ENCODE measurements at regions not wholly inside any gene's neighbourhood (a gene's known extent, or its start where the extent isn't known, plus 50 kb on each side); places are given as distances from the start of the nearest gene placed in this dataset.

GRCh38 chr3:34264337-34265041, 466.1 kb downstream of the PDCD6IP start:
- WGBS, 2 donors = 75 to 77% methylated on average over 5 of the region's 5 CpGs

GRCh38 chr3:34267088-34267487, 468.7 kb downstream of the PDCD6IP start:
- intact Hi-C loops (cut with DNase I) = no loop called here

More at GRCh38 chr3:34264337-34265041, 466.1 kb downstream of the PDCD6IP start:
- intact Hi-C loops (cut with DNase I) = no loop called here
- no peaks in the 10 kb centered on the region for H3K27me3 ChIP-seq
- no peak overlapping the region for H3K4me3 ChIP-seq
- H3K36me3 ChIP-seq = no peaks in the 10 kb centered on the region
- no peak for TF ChIP-seq CTCF (IDR thresholded peaks at IDR 0.05)
- no peak for TF ChIP-seq POLR2A (IDR thresholded peaks at IDR 0.05)
- no peak overlapping the region for H3K27ac ChIP-seq
- H3K9me3 ChIP-seq = no peaks in the 10 kb centered on the region
- H3K4me1 ChIP-seq = peaks cover 0 to 13% (median 3%) of the 10 kb centered on the region in 3 donors
- no peak for DNase-seq

GRCh38 chr3:34268032-34268709, 469.7 kb downstream of the PDCD6IP start:
- Histone ChIP-seq H3K9me3 (no peaks in the 10 kb centered on the region), H3K4me3 (no peak overlapping the region), H3K27me3 (no peaks in the 10 kb centered on the region), H3K27ac (no peak overlapping the region), H3K4me1 (peaks cover 0 to 4% (median 0%) of the 10 kb centered on the region in 3 donors), H3K36me3 (no peaks in the 10 kb centered on the region)
- 65 to 70% methylated on average over 4 of the region's 4 CpGs for WGBS, 2 donors
- no peak for DNase-seq
- intact Hi-C loops (cut with DNase I) = no loop called here
- TF ChIP-seq POLR2A (IDR thresholded peaks at IDR 0.05) (no peak), CTCF (IDR thresholded peaks at IDR 0.05) (no peak)

More at GRCh38 chr3:34267088-34267487, 468.7 kb downstream of the PDCD6IP start:
- H3K27ac ChIP-seq = no peak overlapping the region
- TF ChIP-seq CTCF (IDR thresholded peaks at IDR 0.05) (no peak), POLR2A (IDR thresholded peaks at IDR 0.05) (no peak)
- no peak overlapping the region for H3K4me3 ChIP-seq
- no peaks in the 10 kb centered on the region for H3K36me3 ChIP-seq
- no peaks in the 10 kb centered on the region for H3K27me3 ChIP-seq
- H3K4me1 ChIP-seq = peaks cover 0 to 4% (median 0%) of the 10 kb centered on the region in 3 donors
- H3K9me3 ChIP-seq = no peaks in the 10 kb centered on the region
- DNase-seq = no peak

- Histone ChIP-seq H3K4me1 (no peaks in the 10 kb centered on the region), H3K27me3 (no peaks in the 10 kb centered on the region), H3K27ac (no peak overlapping the region), H3K4me3 (no peak overlapping the region), H3K9me3 (no peaks in the 10 kb centered on the region), H3K36me3 (no peaks in the 10 kb centered on the region)
- WGBS, 2 donors = 70 to 77% methylated on average over 2 of the region's 2 CpGs
- intact Hi-C loops (cut with DNase I) = no loop called here
- DNase-seq = no peak
- TF ChIP-seq POLR2A (IDR thresholded peaks at IDR 0.05) (no peak), CTCF (IDR thresholded peaks at IDR 0.05) (no peak)
These were observed 477.4 kb downstream of the PDCD6IP start for GRCh38 chr3:34275811-34276210.

- TF ChIP-seq CTCF (IDR thresholded peaks at IDR 0.05) (no peak), POLR2A (IDR thresholded peaks at IDR 0.05) (no peak)
- Histone ChIP-seq H3K27ac (no peak overlapping the region), H3K9me3 (no peaks in the 10 kb centered on the region), H3K4me1 (no peaks in the 10 kb centered on the region), H3K27me3 (no peaks in the 10 kb centered on the region), H3K36me3 (no peaks in the 10 kb centered on the region), H3K4me3 (no peak overlapping the region)
- no peak for DNase-seq
- intact Hi-C loops (cut with DNase I) = no loop called here
These were observed 477.9 kb downstream of the PDCD6IP start for GRCh38 chr3:34276342-34276741.

Data from esophagus squamous epithelium (tissue), 5 donors.